Hematopoietic multipotent progenitor cell (in vitro differentiated cells): ENCODE measurements at regions not wholly inside any gene's neighbourhood (a gene's known extent, or its start where the extent isn't known, plus 50 kb on each side); places are given as distances from the start of the nearest gene placed in this dataset.

ENCODE experiments used
- DNase-seq, 3 donors: peaks; one replicate each; pipeline ENCODE4 v3.0.0-alpha.2; 2011 to 2015; ENCODE audit warnings: low read depth in 2 of 3, low spot score in 2 of 3

DNA sequence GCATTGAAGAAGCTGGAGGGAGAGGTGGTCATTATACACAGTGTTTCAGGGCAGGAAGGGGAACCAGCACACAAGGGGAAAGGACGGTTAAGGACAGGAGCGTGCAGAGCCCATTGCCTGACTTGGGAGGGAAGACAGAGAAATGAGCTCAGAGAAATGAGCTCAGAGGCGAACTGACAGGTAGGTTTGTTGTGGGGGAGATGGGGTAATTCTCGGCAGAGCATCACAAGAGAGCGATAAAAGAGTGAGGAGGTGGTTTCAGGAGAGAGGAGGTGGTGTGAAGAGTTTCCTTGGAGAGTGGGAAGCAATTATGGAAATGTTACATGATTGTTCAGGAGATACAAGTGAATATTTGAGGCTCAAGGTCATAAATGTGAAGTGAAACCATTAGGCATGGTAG lies 61.0 kb downstream of the MRGPRX1 start:
- DNase-seq = no peak

DNA sequence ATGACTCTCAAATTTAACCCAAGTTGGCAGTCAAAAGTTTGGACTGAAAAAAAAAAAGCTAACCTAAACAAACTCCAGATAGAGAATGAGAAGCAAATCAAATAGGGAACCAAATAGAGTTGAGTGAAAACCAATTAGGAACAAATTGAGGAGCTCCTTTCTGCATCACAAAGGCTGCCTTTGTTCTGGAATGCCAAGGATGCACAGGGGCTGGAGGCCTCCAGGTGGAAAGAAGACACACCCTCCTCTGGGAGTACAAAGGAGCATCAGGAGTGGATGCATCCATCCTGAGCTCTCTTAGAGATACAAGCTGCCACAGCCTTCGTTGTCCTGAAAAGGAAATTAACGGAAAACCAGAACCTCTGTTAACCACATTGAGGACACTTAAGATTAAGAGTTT lies 73.3 kb downstream of the MRGPRX1 start:
- no peak for DNase-seq

DNA sequence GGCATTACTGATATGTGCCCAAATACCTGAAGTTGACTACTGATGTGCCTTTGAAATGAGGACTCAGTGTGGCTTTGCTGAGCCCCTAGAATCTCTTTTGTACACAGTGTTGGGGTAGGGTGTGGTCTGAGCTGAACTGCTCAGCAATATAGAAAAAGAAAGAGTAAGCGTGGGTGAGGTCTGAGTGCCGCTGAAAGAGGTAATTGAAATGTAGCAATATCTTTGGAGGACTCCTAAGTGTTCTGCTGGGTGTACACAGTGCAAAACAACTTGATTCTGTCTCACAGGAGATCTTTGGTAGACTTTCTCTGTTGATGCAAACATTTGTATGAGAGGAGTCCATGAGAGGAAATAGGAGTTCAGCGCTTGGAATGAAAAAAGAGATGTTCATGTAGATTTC lies 73.7 kb upstream of the PTPN5 start:
- DNase-seq = no peak

DNA sequence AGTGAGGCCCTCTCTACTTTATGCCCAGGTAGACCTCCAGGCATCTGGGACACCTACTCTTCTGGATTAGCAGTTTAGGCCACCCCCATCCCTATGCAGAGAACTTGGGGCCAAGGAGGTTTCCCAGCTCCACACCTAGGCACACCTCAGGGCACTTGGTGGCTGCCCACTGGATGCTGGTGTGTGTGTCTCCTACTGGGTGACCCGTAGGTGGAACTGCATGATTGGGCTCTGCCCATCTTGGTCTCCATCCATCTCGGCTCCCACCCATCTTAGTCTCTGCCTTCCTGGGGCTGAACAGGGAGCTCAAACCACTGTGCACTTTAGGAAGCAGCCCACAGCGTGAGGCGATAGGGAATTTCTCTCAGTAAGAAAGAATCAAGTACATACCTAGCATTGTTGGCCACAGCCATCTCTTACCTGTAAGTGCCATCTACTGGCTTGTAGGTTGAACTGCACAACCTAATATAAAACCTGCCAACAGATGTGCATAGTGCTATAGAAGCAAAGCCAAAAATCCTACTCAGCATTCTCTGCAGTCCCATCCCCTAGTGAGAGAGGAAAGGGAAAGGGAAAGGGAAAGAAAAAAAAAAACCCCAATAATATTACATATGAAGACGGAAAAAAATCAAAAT lies 61.6 kb upstream of the PTPN5 start:
- DNase-seq = peak in 1 of 3 donors; percentile 34

DNA sequence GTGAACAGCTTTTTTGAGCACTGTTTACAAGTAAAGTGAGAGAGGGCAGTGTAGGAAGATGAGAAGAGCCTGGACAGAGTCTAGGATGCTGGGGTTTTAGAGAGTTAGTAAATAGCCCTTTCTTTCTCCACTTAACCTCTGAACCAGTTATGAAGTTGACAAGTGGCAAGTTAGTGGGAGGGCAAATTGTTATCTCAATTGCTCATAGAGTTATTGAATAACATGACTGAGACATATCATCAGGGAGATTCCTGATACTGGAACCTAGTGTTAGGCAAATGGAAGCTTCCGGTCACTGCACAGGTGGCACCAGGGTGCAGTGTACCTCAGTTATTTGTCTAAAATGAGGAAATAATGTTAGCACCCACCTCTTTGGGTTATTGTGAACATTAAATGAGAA lies 57.8 kb upstream of the PTPN5 start:
- no peak for DNase-seq

DNA sequence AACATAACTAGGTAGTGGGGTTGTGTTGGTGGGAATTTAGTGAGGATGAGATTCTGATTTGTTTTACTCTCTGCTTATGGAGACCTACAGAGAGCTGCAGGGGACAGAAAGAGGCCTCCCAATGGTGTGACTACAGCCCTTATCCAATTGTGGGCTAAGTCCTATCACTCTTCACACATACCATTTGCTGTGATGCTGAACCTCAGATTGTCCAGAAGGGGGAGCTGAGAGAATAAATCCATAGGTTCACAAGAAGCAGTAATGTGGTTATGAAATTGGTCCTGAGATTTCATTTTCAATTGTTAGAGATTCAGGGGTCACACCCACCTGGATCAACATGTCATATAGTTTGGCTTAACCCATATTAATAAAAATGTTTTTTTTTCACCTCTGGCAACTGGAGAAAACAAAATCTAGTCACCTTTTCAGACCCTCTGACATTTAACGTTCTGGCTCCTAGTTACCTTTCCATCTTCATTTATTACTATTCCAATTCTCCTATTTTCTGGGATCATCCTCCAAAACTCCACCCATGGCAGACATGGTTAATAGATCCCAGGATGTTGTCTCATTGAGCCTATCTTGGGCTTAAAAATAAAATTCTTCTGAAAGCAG lies 53.3 kb upstream of the PTPN5 start:
- DNase-seq = peak in 2 of 3 donors; percentile 18 to 56
